Fibroblast of lung (primary cell): ENCODE measurements at regions not wholly inside any gene's neighbourhood (a gene's known extent, or its start where the extent isn't known, plus 50 kb on each side); places are given as distances from the start of the nearest gene placed in this dataset.

ENCODE experiments used
- EZH2 ChIP-seq: IDR thresholded peaks from 2 replicates; pipeline ENCODE4 v1.5.1; 2012; ENCODE audit warnings: low read length, control low read depth, mild to moderate bottlenecking; ENCODE audit errors: missing control alignments
- TF ChIP-seq, protein P1 (sequence below), 2 donors: IDR thresholded peaks in 1 of 2; conservative IDR thresholded peaks in 1 of 2; 1 replicate in 1 of 2; 2 replicates in 1 of 2; pipeline ENCODE4 v1.5.1; 2011 to 2012; ENCODE audit warnings: low read length in 2 of 2, control low read depth in 1 of 2, inconsistent platforms in 1 of 2, low read depth in 1 of 2, mild to moderate bottlenecking in 1 of 2

DNA sequence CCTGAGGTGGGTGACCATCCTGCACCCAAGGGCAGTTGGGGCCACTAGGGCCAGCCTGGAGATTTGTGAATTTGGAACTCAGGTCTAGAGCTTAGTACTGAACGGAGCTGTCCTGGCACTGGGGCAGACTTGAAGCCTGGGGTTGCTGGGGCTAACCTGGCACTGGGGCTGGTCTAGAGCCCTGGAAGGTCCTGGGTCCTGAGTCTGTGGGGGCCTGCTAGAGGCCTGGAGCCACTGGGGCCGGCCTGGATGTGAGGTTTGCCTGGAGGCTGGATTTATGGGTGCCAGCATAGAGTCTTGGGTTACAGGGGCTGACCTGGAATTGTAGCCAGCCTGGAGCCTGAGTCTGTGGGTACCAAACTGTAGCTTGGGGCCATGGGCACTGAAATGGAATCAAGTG, 1216.9 kb downstream of the CDH11 start:
- TF ChIP-seq, protein P1, sequence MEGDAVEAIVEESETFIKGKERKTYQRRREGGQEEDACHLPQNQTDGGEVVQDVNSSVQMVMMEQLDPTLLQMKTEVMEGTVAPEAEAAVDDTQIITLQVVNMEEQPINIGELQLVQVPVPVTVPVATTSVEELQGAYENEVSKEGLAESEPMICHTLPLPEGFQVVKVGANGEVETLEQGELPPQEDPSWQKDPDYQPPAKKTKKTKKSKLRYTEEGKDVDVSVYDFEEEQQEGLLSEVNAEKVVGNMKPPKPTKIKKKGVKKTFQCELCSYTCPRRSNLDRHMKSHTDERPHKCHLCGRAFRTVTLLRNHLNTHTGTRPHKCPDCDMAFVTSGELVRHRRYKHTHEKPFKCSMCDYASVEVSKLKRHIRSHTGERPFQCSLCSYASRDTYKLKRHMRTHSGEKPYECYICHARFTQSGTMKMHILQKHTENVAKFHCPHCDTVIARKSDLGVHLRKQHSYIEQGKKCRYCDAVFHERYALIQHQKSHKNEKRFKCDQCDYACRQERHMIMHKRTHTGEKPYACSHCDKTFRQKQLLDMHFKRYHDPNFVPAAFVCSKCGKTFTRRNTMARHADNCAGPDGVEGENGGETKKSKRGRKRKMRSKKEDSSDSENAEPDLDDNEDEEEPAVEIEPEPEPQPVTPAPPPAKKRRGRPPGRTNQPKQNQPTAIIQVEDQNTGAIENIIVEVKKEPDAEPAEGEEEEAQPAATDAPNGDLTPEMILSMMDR (conservative IDR thresholded peaks at IDR 0.05 in 1 of 2, IDR thresholded peaks at IDR 0.05 in 1 of 2; ENCODE audit: low read depth in 1 of 2, low read length in 2 of 2): no peak
- no peak for TF ChIP-seq EZH2
